ENCODE measurements at regions not wholly inside any gene's neighbourhood (a gene's known extent, or its start where the extent isn't known, plus 50 kb on each side); places are given as distances from the start of the nearest gene placed in this dataset.
A peak's percentile ranks its signal among the peaks of the same experiment; 100 is the strongest.

DNA sequence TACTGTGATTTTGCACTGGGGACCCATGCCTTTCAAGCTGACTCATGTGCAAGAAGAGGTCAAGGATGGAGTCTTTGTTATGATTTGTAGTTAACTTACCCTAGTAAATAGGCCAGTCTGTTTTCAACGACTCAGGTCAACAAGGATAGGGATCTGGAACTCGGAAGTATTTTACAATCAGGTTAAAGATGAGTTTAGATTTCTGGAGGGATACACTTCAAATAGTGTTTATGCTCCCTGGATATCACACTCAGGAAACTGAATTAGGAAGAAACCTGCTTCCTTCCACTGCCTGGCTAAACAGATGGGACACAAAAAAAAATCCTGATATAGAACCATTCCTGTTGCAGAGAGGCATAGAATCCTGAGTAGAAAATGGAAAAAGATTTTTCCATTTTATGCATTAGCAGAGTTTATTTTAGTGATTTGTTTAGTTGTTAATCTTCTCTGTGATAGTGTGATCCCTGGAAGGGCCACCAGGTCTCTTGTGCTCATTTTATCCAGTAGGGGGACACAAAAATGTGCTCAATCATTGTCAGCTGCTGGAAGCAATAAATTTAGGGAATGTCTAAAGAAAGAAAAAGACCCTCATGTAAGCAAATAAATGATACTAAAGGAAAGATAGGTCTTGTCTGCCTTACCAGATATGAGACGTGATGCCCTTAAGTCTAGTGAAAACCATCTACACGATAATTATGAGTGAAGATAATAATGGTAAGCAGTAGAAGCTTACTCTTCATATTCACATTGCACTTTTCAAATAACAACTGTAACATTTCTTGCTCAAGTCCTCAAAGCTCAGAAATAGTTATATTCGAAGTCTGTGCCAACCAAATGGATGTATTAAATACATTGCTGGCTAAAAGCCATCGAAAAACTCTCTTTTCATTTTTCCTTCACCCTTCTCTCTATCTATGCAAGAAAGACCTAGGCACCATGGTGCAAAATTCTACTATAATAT lies 452.1 kb upstream of the KCNMB2 start:
- H3K4me2 ChIP-seq (ENCODE audit: low read length): no peak overlapping the region
- no peak overlapping the region for H2AFZ ChIP-seq (ENCODE audit: low read length)
- H3F3A ChIP-seq (ENCODE audit: low read length, unreplicated experiment): no peaks in the 10 kb centered on the region
- H3K27ac ChIP-seq (ENCODE audit: low read length): no peak overlapping the region
- no peaks in the 10 kb centered on the region for H3K36me3 ChIP-seq (ENCODE audit: low read depth, low read length)
- H3K9ac ChIP-seq (ENCODE audit: low read length): no peak overlapping the region
- intact Hi-C loops (cut with micrococcal nuclease): loop anchor here (1.0 to 5.0 kb wide), 3 partner anchors 25 to 303 kb away; no protein-coding TSS in a partner anchor
- peak; percentile 54 for DNase-seq
- no peaks in the 10 kb centered on the region for H3K79me2 ChIP-seq (ENCODE audit: low read length)
- ChIA-PET POLR2A (ENCODE audit: unreplicated experiment) (no interaction called here), CTCF (no interaction called here)
- no peak overlapping the region for H3K4me3 ChIP-seq (ENCODE audit: low read length)
- BruUV-seq (replicated peaks): no TSS peak
- no peaks in the 10 kb centered on the region for H3K27me3 ChIP-seq (ENCODE audit: low read length)
- no peaks in the 10 kb centered on the region for H3K9me3 ChIP-seq (ENCODE audit: low read length)
- no peaks in the 10 kb centered on the region for H3K9me2 ChIP-seq (replicated peaks; ENCODE audit: low read length)
- TF ChIP-seq EZH2 (IDR thresholded peaks at IDR 0.05; ENCODE audit: low read length, unreplicated experiment) (no peak), EZH2phosphoT487 (IDR thresholded peaks at IDR 0.05; ENCODE audit: borderline replicate concordance, low read length) (no peak)
- TF ChIP-seq, protein P1, sequence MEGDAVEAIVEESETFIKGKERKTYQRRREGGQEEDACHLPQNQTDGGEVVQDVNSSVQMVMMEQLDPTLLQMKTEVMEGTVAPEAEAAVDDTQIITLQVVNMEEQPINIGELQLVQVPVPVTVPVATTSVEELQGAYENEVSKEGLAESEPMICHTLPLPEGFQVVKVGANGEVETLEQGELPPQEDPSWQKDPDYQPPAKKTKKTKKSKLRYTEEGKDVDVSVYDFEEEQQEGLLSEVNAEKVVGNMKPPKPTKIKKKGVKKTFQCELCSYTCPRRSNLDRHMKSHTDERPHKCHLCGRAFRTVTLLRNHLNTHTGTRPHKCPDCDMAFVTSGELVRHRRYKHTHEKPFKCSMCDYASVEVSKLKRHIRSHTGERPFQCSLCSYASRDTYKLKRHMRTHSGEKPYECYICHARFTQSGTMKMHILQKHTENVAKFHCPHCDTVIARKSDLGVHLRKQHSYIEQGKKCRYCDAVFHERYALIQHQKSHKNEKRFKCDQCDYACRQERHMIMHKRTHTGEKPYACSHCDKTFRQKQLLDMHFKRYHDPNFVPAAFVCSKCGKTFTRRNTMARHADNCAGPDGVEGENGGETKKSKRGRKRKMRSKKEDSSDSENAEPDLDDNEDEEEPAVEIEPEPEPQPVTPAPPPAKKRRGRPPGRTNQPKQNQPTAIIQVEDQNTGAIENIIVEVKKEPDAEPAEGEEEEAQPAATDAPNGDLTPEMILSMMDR (conservative IDR thresholded peaks at IDR 0.05; ENCODE audit: low read depth, low read length): peak; percentile 83
- no peaks in the 10 kb centered on the region for H4K20me1 ChIP-seq (ENCODE audit: low read length)
- no peaks in the 10 kb centered on the region; the same call in 1 of the 2 replicates for H3K4me1 ChIP-seq (ENCODE audit: insufficient read depth, low read length)
- ATAC-seq: peak; percentile 64; the same call in 1 of the 2 replicates

DNA sequence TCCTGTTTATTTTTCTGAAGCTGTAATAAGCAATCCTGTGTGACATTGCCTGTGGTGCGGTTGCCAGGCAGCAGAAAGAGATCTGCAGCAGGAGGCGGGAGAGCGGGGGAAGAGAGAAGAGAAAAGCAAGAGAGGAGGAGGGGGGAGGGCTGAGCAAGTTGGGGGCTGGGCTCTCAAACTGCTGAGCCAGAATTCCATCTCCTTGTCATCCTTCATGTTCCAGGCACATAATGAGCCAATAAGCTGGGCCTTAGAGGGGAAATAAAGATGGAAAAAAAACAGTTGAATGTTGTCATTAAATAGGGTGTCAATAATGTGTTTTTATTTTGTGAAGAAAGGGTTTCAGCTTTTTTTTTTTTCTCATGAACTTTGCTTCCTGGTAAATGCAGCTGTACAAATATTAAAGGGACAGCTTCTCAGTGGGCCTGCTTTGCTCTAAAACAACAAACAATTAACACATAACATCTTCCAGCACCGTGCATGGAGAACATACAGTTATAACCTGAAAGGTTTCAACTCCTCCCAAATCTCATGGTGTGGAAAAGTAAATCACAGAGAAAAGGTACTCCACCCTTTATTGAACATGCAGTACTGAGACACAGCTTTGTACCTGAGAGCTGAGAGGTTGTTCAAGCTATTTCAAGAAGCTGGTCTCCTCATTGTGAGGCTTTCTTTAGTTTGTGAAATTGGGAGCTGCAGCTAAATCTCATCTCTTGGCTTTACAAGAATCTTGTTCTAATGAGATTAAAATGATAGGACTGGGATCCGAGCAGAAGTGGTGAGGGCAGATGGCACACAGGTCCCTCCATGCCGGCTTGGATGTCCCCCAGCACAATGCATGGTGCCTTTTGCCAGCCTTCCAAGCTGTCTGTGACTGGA lies 451.1 kb upstream of the KCNMB2 start:
- Histone ChIP-seq H3K9ac (ENCODE audit: low read length) (no peak overlapping the region), H2AFZ (ENCODE audit: low read length) (no peak overlapping the region), H4K20me1 (ENCODE audit: low read length) (no peaks in the 10 kb centered on the region), H3K9me2 (replicated peaks; ENCODE audit: low read length) (no peaks in the 10 kb centered on the region), H3K4me2 (ENCODE audit: low read length) (no peak overlapping the region), H3K4me3 (ENCODE audit: low read length) (no peak overlapping the region), H3K27me3 (ENCODE audit: low read length) (no peaks in the 10 kb centered on the region), H3F3A (ENCODE audit: low read length, unreplicated experiment) (no peaks in the 10 kb centered on the region), H3K4me1 (ENCODE audit: insufficient read depth, low read length) (no peaks in the 10 kb centered on the region; the same call in 1 of the 2 replicates), H3K27ac (ENCODE audit: low read length) (no peak overlapping the region), H3K36me3 (ENCODE audit: low read depth, low read length) (no peaks in the 10 kb centered on the region), H3K9me3 (ENCODE audit: low read length) (no peaks in the 10 kb centered on the region), H3K79me2 (ENCODE audit: low read length) (no peaks in the 10 kb centered on the region)
- no TSS peak for BruUV-seq (replicated peaks)
- intact Hi-C loops (cut with micrococcal nuclease): loop anchor here (1.0 to 5.0 kb wide), 2 partner anchors 240 to 302 kb away; no protein-coding TSS in a partner anchor
- ChIA-PET POLR2A (ENCODE audit: unreplicated experiment) (no interaction called here), CTCF (no interaction called here)
- DNase-seq (no peak), ATAC-seq (no peak)
- TF ChIP-seq EZH2 (IDR thresholded peaks at IDR 0.05; ENCODE audit: low read length, unreplicated experiment): no peak
- TF ChIP-seq, protein P1 (conservative IDR thresholded peaks at IDR 0.05; ENCODE audit: low read depth, low read length): no peak
- no peak for TF ChIP-seq EZH2phosphoT487 (IDR thresholded peaks at IDR 0.05; ENCODE audit: borderline replicate concordance, low read length)

Measured in PC-3 (cell line).